Liver (tissue), 7 donors: ENCODE measurements at regions not wholly inside any gene's neighbourhood (a gene's known extent, or its start where the extent isn't known, plus 50 kb on each side); places are given as distances from the start of the nearest gene placed in this dataset.

ENCODE experiments used
- DNase-seq: peaks from one replicate; pipeline ENCODE4 v3.0.0-alpha.2; 2017; ENCODE audit warnings: low spot score
- H3K27ac ChIP-seq, 2 donors: one replicate each; pipeline ENCODE4 v1.7.0; 2013; ENCODE audit warnings: inconsistent platforms in 2 of 2, low read length in 2 of 2, control low read depth in 1 of 2, low read depth in 1 of 2, mild to moderate bottlenecking in 1 of 2
- H3K27me3 ChIP-seq, 4 donors: one replicate each; pipeline versions ENCODE4 v1.6.1 to v1.7.0; 2013; ENCODE audit warnings: low read length in 3 of 4, inconsistent platforms in 1 of 4, mild to moderate bottlenecking in 1 of 4, moderate library complexity in 1 of 4; ENCODE audit not compliant: control insufficient read depth in 4 of 4, insufficient read depth in 4 of 4
- H3K36me3 ChIP-seq, 4 donors: one replicate each; pipeline versions ENCODE4 v1.6.1 to v1.7.0; 2013; ENCODE audit warnings: low read length in 3 of 4, mild to moderate bottlenecking in 3 of 4, low read depth in 1 of 4, moderate library complexity in 1 of 4; ENCODE audit not compliant: control insufficient read depth in 4 of 4, insufficient read depth in 3 of 4
- H3K4me1 ChIP-seq, 4 donors: one replicate each; pipeline versions ENCODE4 v1.6.1 to v1.7.0; 2013; ENCODE audit warnings: low read length in 3 of 4, mild to moderate bottlenecking in 3 of 4, moderate library complexity in 1 of 4; ENCODE audit not compliant: control insufficient read depth in 4 of 4, insufficient read depth in 4 of 4
- H3K4me3 ChIP-seq, 3 donors: one replicate each; pipeline versions ENCODE4 v1.6.1 to v1.7.0; 2013; ENCODE audit warnings: low read length in 3 of 3, control low read depth in 1 of 3, low read depth in 1 of 3, mild to moderate bottlenecking in 1 of 3
- H3K9ac ChIP-seq, 2 donors: one replicate each; pipeline ENCODE4 v1.7.0; 2013; ENCODE audit warnings: low read length in 2 of 2, mild to moderate bottlenecking in 2 of 2, moderate library complexity in 2 of 2, control low read depth in 1 of 2, low read depth in 1 of 2
- H3K9me3 ChIP-seq, 4 donors: one replicate each; pipeline versions ENCODE4 v1.6.1 to v1.7.0; 2013; ENCODE audit warnings: low read length in 3 of 4; ENCODE audit not compliant: control insufficient read depth in 4 of 4
- EGR1 ChIP-seq, 2 donors: IDR thresholded peaks; 2 replicates each; pipeline ENCODE4 v1.6.1; 2016 to 2018; ENCODE audit warnings: antibody characterized with exemption in 2 of 2, low read depth in 2 of 2
- FOXA1 ChIP-seq: IDR thresholded peaks from 2 replicates; pipeline ENCODE4 v1.6.1; 2016; ENCODE audit warnings: antibody characterized with exemption
- FOXA2 ChIP-seq: IDR thresholded peaks from 2 replicates; pipeline ENCODE4 v1.6.1; 2016; ENCODE audit warnings: antibody characterized with exemption
- GABPA ChIP-seq, 2 donors: IDR thresholded peaks in 1 of 2; conservative IDR thresholded peaks in 1 of 2; 2 replicates each; pipeline ENCODE4 v1.6.1; 2016; ENCODE audit warnings: antibody characterized with exemption in 2 of 2, mild to moderate bottlenecking in 1 of 2, moderate library complexity in 1 of 2
- HNF4A ChIP-seq, 2 donors: conservative IDR thresholded peaks; 2 replicates each; pipeline ENCODE4 v1.6.1; 2016; ENCODE audit warnings: antibody characterized with exemption in 2 of 2, mild to moderate bottlenecking in 2 of 2
- JUND ChIP-seq, 2 donors: IDR thresholded peaks; 2 replicates each; pipeline ENCODE4 v1.6.1; 2016; ENCODE audit warnings: antibody characterized with exemption in 2 of 2
- MAX ChIP-seq: IDR thresholded peaks from 2 replicates; pipeline ENCODE4 v1.6.1; 2016; ENCODE audit warnings: antibody characterized with exemption
- RAD21 ChIP-seq, 2 donors: IDR thresholded peaks; 2 replicates each; pipeline ENCODE4 v1.6.1; 2016; ENCODE audit warnings: antibody characterized with exemption in 2 of 2, mild to moderate bottlenecking in 2 of 2
- REST ChIP-seq: IDR thresholded peaks from 2 replicates; pipeline ENCODE4 v1.6.1; 2016; ENCODE audit warnings: antibody characterized with exemption, mild to moderate bottlenecking
- YY1 ChIP-seq: IDR thresholded peaks from 2 replicates; pipeline ENCODE4 v1.6.1; 2016; ENCODE audit warnings: antibody characterized with exemption, mild to moderate bottlenecking
- WGBS: extraction: QIAGEN DNeasy Blood & Tissue Kit; methylation state at CpG from one replicate; pipeline ENCODE4 v1.1.7; 2013; 5-methylcytosine and 5-hydroxymethylcytosine counted together
- TF ChIP-seq, protein P1 (sequence below): IDR thresholded peaks from 2 replicates; pipeline ENCODE4 v1.6.1; 2016; ENCODE audit warnings: antibody characterized with exemption
- donor health status: healthy.
- donor health status: healthy.
- donor health status: healthy.
- donor health status: healthy.

GRCh38 chr18:51617167-51617566 lies 419.7 kb upstream of the MEX3C start:
- Histone ChIP-seq H3K27ac (no peak overlapping the region), H3K27me3 (peaks cover 0 to 12% (median 3%) of the 10 kb centered on the region in 4 donors), H3K4me1 (no peaks in the 10 kb centered on the region), H3K9ac (no peak overlapping the region), H3K9me3 (no peaks in the 10 kb centered on the region), H3K36me3 (no peaks in the 10 kb centered on the region), H3K4me3 (no peak overlapping the region)
- WGBS, result 75% methylated on average over 4 of the region's 4 CpGs
- TF ChIP-seq GABPA (IDR thresholded peaks at IDR 0.05 in 1 of 2, conservative IDR thresholded peaks at IDR 0.05 in 1 of 2), result no peak
- no peak for TF ChIP-seq FOXA2
- no peak for TF ChIP-seq EGR1 (IDR thresholded peaks at IDR 0.05; ENCODE audit: low read depth in 2 of 2)
- TF ChIP-seq RAD21 (IDR thresholded peaks at IDR 0.05), result no peak
- TF ChIP-seq JUND (IDR thresholded peaks at IDR 0.05), result no peak
- TF ChIP-seq HNF4A (conservative IDR thresholded peaks at IDR 0.05), result no peak
- no peak for TF ChIP-seq REST
- DNase-seq, result no peak

DNA sequence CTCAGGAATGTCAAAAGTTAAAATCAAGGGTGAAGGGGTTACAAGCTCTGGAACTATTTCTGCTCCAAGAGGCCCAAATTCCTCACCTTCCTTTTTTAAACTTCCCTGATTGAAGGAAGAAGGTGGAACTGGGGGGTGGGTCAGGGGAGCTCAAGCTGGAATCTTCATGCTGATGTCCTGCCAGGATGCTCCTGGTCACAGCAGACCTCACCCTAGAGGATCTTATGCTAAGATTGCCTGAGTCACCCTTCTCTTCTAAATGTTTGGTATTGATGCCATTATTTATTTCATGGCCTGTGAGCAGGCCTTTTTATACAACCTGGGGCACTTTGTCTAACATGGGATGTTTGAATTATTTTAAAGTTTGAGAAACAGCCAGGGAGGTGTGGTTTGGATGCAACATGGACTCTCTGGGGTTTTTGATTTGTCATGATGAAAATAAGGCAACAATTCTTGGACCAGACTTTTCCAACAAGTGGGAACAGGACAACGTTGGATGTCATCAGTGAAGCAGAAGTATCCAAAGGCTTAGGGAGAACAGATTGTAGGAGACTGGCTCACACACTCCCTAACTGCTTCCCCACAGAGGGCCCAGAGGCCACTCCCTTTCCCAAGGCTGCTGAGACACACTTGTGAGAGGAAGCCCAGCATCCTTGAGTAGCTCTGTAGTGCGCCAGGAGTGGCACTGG lies 420.2 kb upstream of the MEX3C start:
- Histone ChIP-seq H3K36me3 (no peaks in the 10 kb centered on the region), H3K4me3 (no peak overlapping the region), H3K9ac (no peak overlapping the region), H3K27ac (no peak overlapping the region), H3K9me3 (no peaks in the 10 kb centered on the region), H3K27me3 (peaks cover 2 to 15% (median 5%) of the 10 kb centered on the region in 4 donors), H3K4me1 (no peaks in the 10 kb centered on the region)
- 68% methylated on average over 2 of the region's 2 CpGs for WGBS
- no peak for DNase-seq
- no peak for TF ChIP-seq MAX
- TF ChIP-seq, protein P1, sequence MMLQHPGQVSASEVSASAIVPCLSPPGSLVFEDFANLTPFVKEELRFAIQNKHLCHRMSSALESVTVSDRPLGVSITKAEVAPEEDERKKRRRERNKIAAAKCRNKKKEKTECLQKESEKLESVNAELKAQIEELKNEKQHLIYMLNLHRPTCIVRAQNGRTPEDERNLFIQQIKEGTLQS, result no peak
- no peak for TF ChIP-seq JUND (IDR thresholded peaks at IDR 0.05)
- no peak for TF ChIP-seq YY1

DNA sequence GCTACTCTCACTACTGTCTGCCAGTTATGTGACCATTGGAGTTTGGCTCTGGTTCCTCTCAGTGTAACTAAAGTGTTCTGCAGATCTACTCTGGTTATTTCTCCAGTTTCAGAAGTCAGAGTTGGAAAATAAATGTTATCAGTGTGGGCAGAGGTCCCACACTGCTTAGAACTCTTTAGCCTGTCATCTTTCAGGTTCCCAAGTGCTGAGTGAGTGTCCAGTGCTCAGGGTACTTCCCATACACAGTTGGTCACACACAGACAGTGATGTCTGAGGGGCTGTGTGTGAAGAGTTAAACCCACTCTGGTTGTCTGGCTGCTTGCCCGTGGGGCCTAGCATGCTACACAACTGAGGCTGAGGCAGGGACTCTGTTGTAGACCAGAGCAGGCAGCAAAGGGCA lies 421.8 kb upstream of the MEX3C start:
- H3K27me3 ChIP-seq, result peaks cover 2 to 15% (median 5%) of the 10 kb centered on the region in 4 donors
- no peaks in the 10 kb centered on the region for H3K4me1 ChIP-seq
- no peak for DNase-seq
- TF ChIP-seq FOXA1, result no peak
- TF ChIP-seq, protein P1, result no peak
- H3K27ac ChIP-seq, result no peak overlapping the region
- 54% methylated on average over 1 of the region's 1 CpG for WGBS
- no peak overlapping the region for H3K4me3 ChIP-seq
- H3K36me3 ChIP-seq, result no peaks in the 10 kb centered on the region
- H3K9me3 ChIP-seq, result no peaks in the 10 kb centered on the region
- no peak overlapping the region for H3K9ac ChIP-seq
